DOHH2 (cell line): ENCODE measurements at regions not wholly inside any gene's neighbourhood (a gene's known extent, or its start where the extent isn't known, plus 50 kb on each side); places are given as distances from the start of the nearest gene placed in this dataset.

Experiments
- H3F3A ChIP-seq: fragments of 200-600 bp; sonication (generic), shearing (Covaris generic); 2 replicates; pipeline ENCODE4 v1.6.0; 2016; ENCODE audit warnings: antibody characterized with exemption, mild to moderate bottlenecking; ENCODE audit not compliant: control insufficient read depth, insufficient read depth
- H3K27ac ChIP-seq: fragments of 200-600 bp; sonication (generic); 2 replicates; pipeline ENCODE4 v1.5.1; 2014; ENCODE audit warnings: low read depth, mild to moderate bottlenecking, low read length, moderate library complexity
- H3K27me3 ChIP-seq: fragments of 200-600 bp; sonication (generic); 2 replicates; pipeline ENCODE4 v1.6.1; 2014; ENCODE audit warnings: mild to moderate bottlenecking, low read length, mixed read lengths; ENCODE audit not compliant: control insufficient read depth
- H3K36me3 ChIP-seq: fragments of 200-600 bp; sonication (generic); 2 replicates; pipeline ENCODE4 v1.6.1; 2014; ENCODE audit warnings: mild to moderate bottlenecking, low read length, moderate library complexity, mixed read lengths; ENCODE audit not compliant: control insufficient read depth
- H3K4me1 ChIP-seq: fragments of 200-600 bp; sonication (generic); 2 replicates; pipeline ENCODE4 v1.6.1; 2014; ENCODE audit warnings: mild to moderate bottlenecking, low read length, mixed read lengths; ENCODE audit not compliant: control insufficient read depth
- H3K4me2 ChIP-seq: fragments of 200-600 bp; sonication (generic); 2 replicates; pipeline ENCODE4 v1.6.0; 2014; ENCODE audit warnings: mild to moderate bottlenecking, low read length, moderate library complexity
- H3K4me3 ChIP-seq: fragments of 200-600 bp; sonication (generic); 2 replicates; pipeline ENCODE4 v1.5.1; 2014; ENCODE audit warnings: mild to moderate bottlenecking, low read length, mixed read lengths
- H3K79me2 ChIP-seq: fragments of 200-600 bp; sonication (generic); 2 replicates; pipeline ENCODE4 v1.6.1; 2014; ENCODE audit warnings: mild to moderate bottlenecking, low read length, mixed read lengths; ENCODE audit not compliant: control insufficient read depth
- H3K9me2 ChIP-seq: fragments of 200-600 bp; sonication (generic); replicated peaks from 2 replicates; pipeline ENCODE4 v1.6.1; 2014; ENCODE audit warnings: mild to moderate bottlenecking, low read length, mixed read lengths; ENCODE audit not compliant: control insufficient read depth
- H3K9me3 ChIP-seq: fragments of 200-600 bp; sonication (generic); 2 replicates; pipeline ENCODE4 v1.6.1; 2014; ENCODE audit warnings: antibody characterized with exemption, low read length, mixed read lengths; ENCODE audit not compliant: control insufficient read depth, insufficient read depth
- H4K20me1 ChIP-seq: fragments of 200-600 bp; sonication (generic); 2 replicates; pipeline ENCODE4 v1.6.0; 2014; ENCODE audit warnings: low read depth, mild to moderate bottlenecking, antibody characterized with exemption, low read length, moderate library complexity; ENCODE audit not compliant: control insufficient read depth, insufficient read depth
- EZH2phosphoT487 ChIP-seq: fragments of 200-600 bp; sonication (generic); IDR thresholded peaks from 2 replicates; pipeline ENCODE4 v1.6.1; 2017; ENCODE audit warnings: borderline replicate concordance, mild to moderate bottlenecking, antibody characterized with exemption, low read length, moderate library complexity, mixed read lengths
- TF ChIP-seq, protein P1 (sequence below): fragments of 200-600 bp; sonication (generic); IDR thresholded peaks from one replicate; pipeline ENCODE4 v1.5.1; 2014; ENCODE audit warnings: antibody characterized with exemption, mild to moderate bottlenecking, low read depth, low read length; ENCODE audit not compliant: poor library complexity, severe bottlenecking

DNA sequence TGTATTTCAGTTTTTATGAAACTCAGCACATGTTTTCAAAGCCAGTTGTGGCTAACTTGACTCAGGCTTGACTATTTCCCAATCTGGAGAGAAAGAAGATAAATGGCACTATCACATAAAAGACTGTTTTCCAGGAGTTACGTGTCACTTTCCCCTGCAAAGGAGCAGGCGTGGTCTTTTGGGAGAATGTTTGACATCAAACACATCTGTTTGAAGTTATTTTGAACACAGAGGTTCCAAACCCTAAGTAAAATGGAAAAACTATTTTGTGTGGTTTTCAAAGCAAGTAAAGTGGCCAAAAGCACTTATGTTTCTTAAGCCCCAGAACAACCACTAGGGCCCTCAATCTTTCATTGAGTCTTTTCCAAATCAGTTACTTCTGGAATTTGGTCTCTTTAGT lies 89.7 kb downstream of the FOXF2 start:
- Histone ChIP-seq H3K79me2 (no peaks in the 10 kb centered on the region), H3K9me2 (no peaks in the 10 kb centered on the region), H3F3A (no peaks in the 10 kb centered on the region), H3K27me3 (no peaks in the 10 kb centered on the region; the same call in 1 of the 2 replicates), H3K4me3 (no peak overlapping the region), H3K27ac (no peak overlapping the region), H3K9me3 (no peaks in the 10 kb centered on the region), H3K4me1 (peaks cover 21% of the 10 kb centered on the region), H4K20me1 (no peaks in the 10 kb centered on the region), H3K4me2 (no peak overlapping the region), H3K36me3 (no peaks in the 10 kb centered on the region)
- TF ChIP-seq, protein P1, sequence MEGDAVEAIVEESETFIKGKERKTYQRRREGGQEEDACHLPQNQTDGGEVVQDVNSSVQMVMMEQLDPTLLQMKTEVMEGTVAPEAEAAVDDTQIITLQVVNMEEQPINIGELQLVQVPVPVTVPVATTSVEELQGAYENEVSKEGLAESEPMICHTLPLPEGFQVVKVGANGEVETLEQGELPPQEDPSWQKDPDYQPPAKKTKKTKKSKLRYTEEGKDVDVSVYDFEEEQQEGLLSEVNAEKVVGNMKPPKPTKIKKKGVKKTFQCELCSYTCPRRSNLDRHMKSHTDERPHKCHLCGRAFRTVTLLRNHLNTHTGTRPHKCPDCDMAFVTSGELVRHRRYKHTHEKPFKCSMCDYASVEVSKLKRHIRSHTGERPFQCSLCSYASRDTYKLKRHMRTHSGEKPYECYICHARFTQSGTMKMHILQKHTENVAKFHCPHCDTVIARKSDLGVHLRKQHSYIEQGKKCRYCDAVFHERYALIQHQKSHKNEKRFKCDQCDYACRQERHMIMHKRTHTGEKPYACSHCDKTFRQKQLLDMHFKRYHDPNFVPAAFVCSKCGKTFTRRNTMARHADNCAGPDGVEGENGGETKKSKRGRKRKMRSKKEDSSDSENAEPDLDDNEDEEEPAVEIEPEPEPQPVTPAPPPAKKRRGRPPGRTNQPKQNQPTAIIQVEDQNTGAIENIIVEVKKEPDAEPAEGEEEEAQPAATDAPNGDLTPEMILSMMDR: no peak
- no peak for TF ChIP-seq EZH2phosphoT487

DNA sequence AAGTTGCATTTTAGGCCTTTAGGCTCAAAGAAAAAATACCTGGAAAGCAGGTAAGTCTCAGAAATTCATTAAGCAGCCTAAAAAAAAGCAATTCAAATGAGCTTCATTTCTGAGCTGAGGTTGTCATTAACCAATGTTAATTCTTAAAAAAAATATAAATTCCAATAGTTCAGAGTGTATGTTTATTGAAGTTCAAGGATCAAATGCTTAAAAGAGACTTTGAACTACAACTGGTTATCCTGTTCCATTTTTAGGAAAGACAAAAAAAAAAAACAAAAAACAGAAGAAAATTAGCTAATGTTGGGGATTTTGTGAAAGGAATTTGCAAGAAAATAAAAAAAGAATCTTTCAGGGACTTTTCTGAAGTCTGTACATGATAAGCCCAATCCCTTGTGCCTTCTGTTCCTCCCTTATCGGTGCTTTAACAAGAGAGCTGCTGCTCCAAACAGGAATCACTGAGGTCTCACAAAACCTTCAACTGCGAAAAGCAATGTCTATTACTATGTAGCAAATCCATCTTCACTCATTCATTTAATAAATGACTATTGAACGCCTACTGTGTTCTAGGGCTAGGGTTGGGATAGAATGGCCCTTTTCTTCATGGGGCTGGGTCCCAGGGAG lies 90.3 kb downstream of the FOXF2 start:
- Histone ChIP-seq H3K27ac (no peak overlapping the region), H3K4me1 (peaks cover 21% of the 10 kb centered on the region), H3K79me2 (no peaks in the 10 kb centered on the region), H3K9me2 (no peaks in the 10 kb centered on the region), H4K20me1 (no peaks in the 10 kb centered on the region), H3F3A (no peaks in the 10 kb centered on the region), H3K4me3 (no peak overlapping the region), H3K36me3 (no peaks in the 10 kb centered on the region), H3K4me2 (no peak overlapping the region), H3K27me3 (no peaks in the 10 kb centered on the region), H3K9me3 (no peaks in the 10 kb centered on the region)
- TF ChIP-seq, protein P1: no peak
- TF ChIP-seq EZH2phosphoT487: no peak

DNA sequence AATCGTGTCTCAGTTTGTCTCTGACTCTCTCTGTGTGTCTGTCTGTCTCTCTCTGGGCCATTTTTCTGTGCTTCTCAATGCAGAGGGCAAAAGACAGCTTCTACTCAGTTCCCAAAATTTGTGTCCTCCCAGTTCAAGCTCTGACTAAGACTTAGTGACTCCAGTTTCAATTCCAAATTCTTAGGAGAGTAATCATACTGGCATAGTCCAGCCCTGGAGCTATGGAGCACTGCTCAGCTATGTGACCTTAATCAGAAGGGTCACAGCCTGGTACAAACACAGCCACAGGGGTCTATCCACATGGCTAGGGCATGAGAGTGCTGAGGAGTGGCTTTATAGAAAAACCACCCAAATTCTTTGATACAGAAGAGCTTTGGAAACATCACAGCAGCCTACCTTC lies 91.9 kb downstream of the FOXF2 start:
- no peak overlapping the region for H3K4me2 ChIP-seq
- H3K27me3 ChIP-seq: no peaks in the 10 kb centered on the region
- H4K20me1 ChIP-seq: no peaks in the 10 kb centered on the region
- no peak for TF ChIP-seq EZH2phosphoT487
- TF ChIP-seq, protein P1: no peak
- peaks cover 21% of the 10 kb centered on the region for H3K4me1 ChIP-seq
- no peaks in the 10 kb centered on the region for H3K79me2 ChIP-seq
- no peaks in the 10 kb centered on the region for H3K9me3 ChIP-seq
- H3F3A ChIP-seq: no peaks in the 10 kb centered on the region
- H3K4me3 ChIP-seq: no peak overlapping the region
- H3K9me2 ChIP-seq: no peaks in the 10 kb centered on the region
- no peak overlapping the region for H3K27ac ChIP-seq
- no peaks in the 10 kb centered on the region for H3K36me3 ChIP-seq
